ENCODE measurements at regions not wholly inside any gene's neighbourhood (a gene's known extent, or its start where the extent isn't known, plus 50 kb on each side); places are given as distances from the start of the nearest gene placed in this dataset.

DNA sequence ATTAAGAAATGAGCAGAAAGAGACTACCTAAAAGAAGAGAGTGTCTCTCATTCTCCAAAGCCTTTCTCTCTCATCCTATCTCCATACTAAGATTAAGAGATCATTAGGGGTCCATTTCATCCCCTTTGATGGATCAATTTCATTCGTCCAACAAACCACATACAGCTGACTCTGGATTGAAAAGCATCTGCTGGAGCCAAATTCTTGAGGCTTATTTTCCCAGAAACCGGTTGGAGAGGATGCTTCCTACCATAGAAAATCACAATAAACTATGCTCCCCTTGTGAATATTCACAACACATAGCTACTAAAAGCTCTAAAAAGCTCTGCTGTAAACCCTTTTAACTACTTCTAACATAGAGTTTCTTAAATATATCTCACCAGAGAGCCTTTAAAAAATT, 755.0 kb upstream of the ZNF608 start:
- Histone ChIP-seq H3K4me1 (ENCODE audit: control insufficient read depth, insufficient read depth, low read length) (no peaks in the 10 kb centered on the region), H3K27me3 (ENCODE audit: control insufficient read depth, insufficient read depth, low read length) (no peaks in the 10 kb centered on the region), H3K27ac (ENCODE audit: low read depth, low read length) (no peak overlapping the region), H3K4me3 (ENCODE audit: low read depth, low read length) (no peak overlapping the region), H3K9me3 (ENCODE audit: control insufficient read depth, insufficient read depth, low read length) (no peaks in the 10 kb centered on the region), H3K36me3 (ENCODE audit: control insufficient read depth, insufficient read depth, low read length) (no peaks in the 10 kb centered on the region)
- peak in 2 of 6 donors; percentile 30 to 56 for DNase-seq (ENCODE audit: low read depth in 4 of 6, low spot score in 6 of 6)
- 40% methylated on average over 2 of the region's 2 CpGs for WGBS (ENCODE audit: insufficient coverage)

DNA sequence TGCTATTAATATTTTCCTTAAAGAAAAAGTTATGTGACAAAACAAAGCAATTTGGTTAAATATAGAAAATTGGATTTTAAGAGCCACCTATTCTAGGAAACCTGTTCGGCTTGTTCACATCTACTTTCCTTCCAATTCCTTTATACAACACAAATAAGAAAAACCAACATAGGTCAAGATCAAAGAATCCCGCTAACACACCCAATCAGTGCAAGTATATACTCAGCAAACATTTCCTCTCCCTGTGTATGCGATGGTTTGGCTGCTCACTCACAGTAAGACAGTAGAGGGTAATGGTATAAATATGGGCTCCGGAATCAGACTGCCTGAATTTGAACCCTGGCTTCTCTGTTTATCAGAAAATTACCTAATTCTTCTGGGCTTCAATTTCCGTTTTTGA, 757.5 kb upstream of the ZNF608 start:
- Histone ChIP-seq H3K4me1 (ENCODE audit: control insufficient read depth, insufficient read depth, low read length) (no peaks in the 10 kb centered on the region), H3K4me3 (ENCODE audit: low read depth, low read length) (no peak overlapping the region), H3K36me3 (ENCODE audit: control insufficient read depth, insufficient read depth, low read length) (no peaks in the 10 kb centered on the region), H3K27ac (ENCODE audit: low read depth, low read length) (no peak overlapping the region), H3K27me3 (ENCODE audit: control insufficient read depth, insufficient read depth, low read length) (no peaks in the 10 kb centered on the region), H3K9me3 (ENCODE audit: control insufficient read depth, insufficient read depth, low read length) (peaks cover 1% of the 10 kb centered on the region)
- DNase-seq (ENCODE audit: low read depth in 4 of 6, low spot score in 6 of 6): no peak
- 100% methylated on average over 1 of the region's 5 CpGs for WGBS (ENCODE audit: insufficient coverage)

DNA sequence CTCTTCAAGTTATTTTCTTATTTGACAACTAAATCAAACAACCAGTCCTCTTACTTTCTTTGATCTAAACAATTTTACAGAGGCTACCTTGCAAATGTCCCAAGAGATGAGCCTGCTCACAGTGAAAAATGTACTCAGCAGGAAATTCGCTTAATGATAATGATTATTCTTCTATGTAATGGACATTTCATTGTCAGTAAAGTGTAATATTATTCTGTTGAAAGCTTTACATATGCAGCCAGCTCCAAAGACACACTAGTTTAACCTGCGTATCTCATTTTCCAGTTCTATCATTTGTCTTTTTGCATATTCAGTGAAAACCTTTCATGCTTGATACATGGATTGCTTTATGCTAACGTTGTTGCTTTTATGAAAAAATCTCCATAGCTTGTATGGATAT, 758.7 kb upstream of the ZNF608 start:
- H3K36me3 ChIP-seq (ENCODE audit: control insufficient read depth, insufficient read depth, low read length): no peaks in the 10 kb centered on the region
- DNase-seq (ENCODE audit: low read depth in 4 of 6, low spot score in 6 of 6): peak in 1 of 6 donors; percentile 65
- peaks cover 1% of the 10 kb centered on the region for H3K9me3 ChIP-seq (ENCODE audit: control insufficient read depth, insufficient read depth, low read length)
- no peaks in the 10 kb centered on the region for H3K27me3 ChIP-seq (ENCODE audit: control insufficient read depth, insufficient read depth, low read length)
- H3K27ac ChIP-seq (ENCODE audit: low read depth, low read length): no peak overlapping the region
- H3K4me1 ChIP-seq (ENCODE audit: control insufficient read depth, insufficient read depth, low read length): no peaks in the 10 kb centered on the region
- WGBS (ENCODE audit: insufficient coverage): no CpG with 5 or more reads among the region's 3 CpGs
- no peak overlapping the region for H3K4me3 ChIP-seq (ENCODE audit: low read depth, low read length)

DNA sequence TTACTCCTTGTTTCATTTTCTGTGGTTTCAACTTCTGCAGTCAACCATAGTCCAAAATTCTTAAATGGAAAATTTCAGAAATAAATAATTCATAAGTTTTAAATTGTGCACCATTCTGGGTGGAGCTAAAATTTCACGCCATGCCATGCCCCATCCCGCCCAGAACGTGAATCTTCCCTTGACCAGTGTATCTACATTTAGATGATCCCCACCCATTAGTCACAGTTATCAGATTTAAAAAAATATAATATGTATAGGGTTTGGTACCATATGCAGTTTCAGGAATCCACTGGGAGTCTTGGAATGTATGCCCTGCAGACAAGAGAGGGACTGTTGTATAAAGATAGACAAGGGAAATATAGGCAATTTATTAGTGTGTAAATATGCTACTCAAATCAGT, 759.7 kb upstream of the ZNF608 start:
- no peaks in the 10 kb centered on the region for H3K36me3 ChIP-seq (ENCODE audit: control insufficient read depth, insufficient read depth, low read length)
- H3K27me3 ChIP-seq (ENCODE audit: control insufficient read depth, insufficient read depth, low read length): no peaks in the 10 kb centered on the region
- no peak overlapping the region for H3K27ac ChIP-seq (ENCODE audit: low read depth, low read length)
- H3K9me3 ChIP-seq (ENCODE audit: control insufficient read depth, insufficient read depth, low read length): peaks cover 1% of the 10 kb centered on the region
- no peak for DNase-seq (ENCODE audit: low read depth in 4 of 6, low spot score in 6 of 6)
- no peak overlapping the region for H3K4me3 ChIP-seq (ENCODE audit: low read depth, low read length)
- no peaks in the 10 kb centered on the region for H3K4me1 ChIP-seq (ENCODE audit: control insufficient read depth, insufficient read depth, low read length)
- WGBS (ENCODE audit: insufficient coverage): no CpG with 5 or more reads among the region's 3 CpGs

DNA sequence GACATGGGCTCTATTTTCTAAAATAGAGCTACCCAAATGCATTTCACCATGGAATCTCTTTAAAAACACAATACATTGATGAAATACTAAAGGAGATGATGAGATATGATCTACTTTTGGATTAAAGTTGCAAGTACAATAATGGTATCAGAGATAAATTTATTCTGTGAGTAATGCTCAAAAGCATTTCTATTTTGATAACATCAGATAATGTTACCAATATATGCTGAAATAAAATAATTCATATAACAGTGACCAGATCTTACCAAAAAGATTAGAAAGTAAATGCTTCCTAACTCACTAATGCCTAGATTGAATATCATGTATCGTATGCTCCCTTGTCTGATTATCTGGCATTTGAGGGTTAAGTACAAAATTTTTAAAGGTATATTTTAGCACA, 761.8 kb upstream of the ZNF608 start:
- H3K9me3 ChIP-seq (ENCODE audit: control insufficient read depth, insufficient read depth, low read length): peaks cover 1% of the 10 kb centered on the region
- no peak overlapping the region for H3K4me3 ChIP-seq (ENCODE audit: low read depth, low read length)
- H3K4me1 ChIP-seq (ENCODE audit: control insufficient read depth, insufficient read depth, low read length): no peaks in the 10 kb centered on the region
- H3K36me3 ChIP-seq (ENCODE audit: control insufficient read depth, insufficient read depth, low read length): no peaks in the 10 kb centered on the region
- no peaks in the 10 kb centered on the region for H3K27me3 ChIP-seq (ENCODE audit: control insufficient read depth, insufficient read depth, low read length)
- no peak overlapping the region for H3K27ac ChIP-seq (ENCODE audit: low read depth, low read length)
- WGBS (ENCODE audit: insufficient coverage): no CpG with 5 or more reads among the region's 1 CpG
- DNase-seq (ENCODE audit: low read depth in 4 of 6, low spot score in 6 of 6): no peak

DNA sequence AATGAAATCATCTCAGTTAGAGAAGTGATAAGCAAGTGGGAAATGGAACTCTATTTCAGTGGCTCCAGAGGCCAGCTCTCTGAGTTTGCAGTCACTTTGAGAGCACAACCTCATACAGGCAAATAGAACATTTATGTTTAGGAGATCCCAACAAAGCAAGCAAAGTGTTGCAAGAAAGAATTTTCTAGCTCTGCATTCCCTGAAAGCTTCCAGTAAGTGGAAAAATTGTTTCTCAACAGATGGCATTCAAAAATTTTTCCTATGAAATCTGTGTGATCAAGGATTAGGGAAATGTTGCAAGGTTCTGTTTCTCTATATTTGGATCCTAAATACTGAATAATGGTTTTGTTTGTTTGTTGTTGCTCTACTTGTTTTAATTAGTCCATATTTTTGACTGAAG, 764.2 kb upstream of the ZNF608 start:
- Histone ChIP-seq H3K27me3 (ENCODE audit: control insufficient read depth, insufficient read depth, low read length) (no peaks in the 10 kb centered on the region), H3K27ac (ENCODE audit: low read depth, low read length) (no peak overlapping the region), H3K36me3 (ENCODE audit: control insufficient read depth, insufficient read depth, low read length) (no peaks in the 10 kb centered on the region), H3K4me1 (ENCODE audit: control insufficient read depth, insufficient read depth, low read length) (no peaks in the 10 kb centered on the region), H3K4me3 (ENCODE audit: low read depth, low read length) (no peak overlapping the region), H3K9me3 (ENCODE audit: control insufficient read depth, insufficient read depth, low read length) (peaks cover 1% of the 10 kb centered on the region)
- no peak for DNase-seq (ENCODE audit: low read depth in 4 of 6, low spot score in 6 of 6)

DNA sequence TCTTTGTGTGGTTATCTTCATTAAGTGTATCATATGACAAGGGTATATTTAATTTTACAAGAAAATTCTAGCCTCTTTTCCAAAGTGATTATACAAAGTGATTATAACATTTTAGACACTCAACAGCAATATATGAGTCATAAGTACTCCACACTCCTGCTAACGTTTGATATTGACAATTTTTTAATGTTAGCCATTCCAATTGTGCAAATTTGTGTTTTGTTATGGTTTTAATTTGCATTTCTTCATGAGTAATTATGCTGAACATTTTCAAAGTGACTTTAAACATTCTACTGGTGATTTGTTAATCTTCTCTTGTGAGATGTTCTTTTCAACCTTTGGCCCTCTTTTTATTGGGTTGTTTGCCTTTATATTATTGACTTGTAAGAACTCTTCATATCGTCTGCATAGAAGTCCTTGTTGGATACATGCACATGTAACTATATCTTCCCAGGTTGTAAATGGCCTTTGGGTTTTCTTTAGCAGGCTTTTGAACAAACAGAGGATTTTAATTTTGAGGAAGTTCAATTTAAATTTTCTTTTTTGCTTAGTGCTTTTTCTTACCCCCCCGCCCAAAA, 771.6 kb upstream of the ZNF608 start:
- Histone ChIP-seq H3K4me3 (ENCODE audit: low read depth, low read length) (no peak overlapping the region), H3K27me3 (ENCODE audit: control insufficient read depth, insufficient read depth, low read length) (no peaks in the 10 kb centered on the region), H3K27ac (ENCODE audit: low read depth, low read length) (no peak overlapping the region), H3K36me3 (ENCODE audit: control insufficient read depth, insufficient read depth, low read length) (no peaks in the 10 kb centered on the region), H3K4me1 (ENCODE audit: control insufficient read depth, insufficient read depth, low read length) (no peaks in the 10 kb centered on the region), H3K9me3 (ENCODE audit: control insufficient read depth, insufficient read depth, low read length) (no peaks in the 10 kb centered on the region)
- no peak for DNase-seq (ENCODE audit: low read depth in 4 of 6, low spot score in 6 of 6)
- WGBS (ENCODE audit: insufficient coverage): no CpG with 5 or more reads among the region's 3 CpGs

DNA sequence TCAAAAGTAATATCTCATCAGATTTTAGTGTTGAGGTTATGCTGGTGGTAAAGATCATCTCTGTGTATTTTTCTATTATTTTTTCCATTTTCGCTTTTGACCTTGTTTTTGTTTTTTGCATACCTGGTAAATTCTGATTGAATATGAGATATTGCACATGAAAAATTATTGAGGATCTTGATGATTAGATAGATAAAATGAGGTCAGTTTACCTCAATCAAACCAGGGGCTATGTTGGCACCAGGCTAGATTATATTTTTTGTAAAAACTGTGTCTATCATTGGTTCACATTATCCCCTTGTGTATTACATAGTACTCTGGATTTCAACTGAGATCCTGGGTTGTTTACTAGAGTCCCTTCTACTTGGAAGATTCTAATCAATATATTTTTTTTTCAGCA, 774.9 kb upstream of the ZNF608 start:
- Histone ChIP-seq H3K9me3 (ENCODE audit: control insufficient read depth, insufficient read depth, low read length) (no peaks in the 10 kb centered on the region), H3K4me1 (ENCODE audit: control insufficient read depth, insufficient read depth, low read length) (no peaks in the 10 kb centered on the region), H3K27ac (ENCODE audit: low read depth, low read length) (no peak overlapping the region), H3K4me3 (ENCODE audit: low read depth, low read length) (no peak overlapping the region), H3K27me3 (ENCODE audit: control insufficient read depth, insufficient read depth, low read length) (no peaks in the 10 kb centered on the region), H3K36me3 (ENCODE audit: control insufficient read depth, insufficient read depth, low read length) (no peaks in the 10 kb centered on the region)
- no peak for DNase-seq (ENCODE audit: low read depth in 4 of 6, low spot score in 6 of 6)
- WGBS (ENCODE audit: insufficient coverage): no CpG with 5 or more reads among the region's 1 CpG

DNA sequence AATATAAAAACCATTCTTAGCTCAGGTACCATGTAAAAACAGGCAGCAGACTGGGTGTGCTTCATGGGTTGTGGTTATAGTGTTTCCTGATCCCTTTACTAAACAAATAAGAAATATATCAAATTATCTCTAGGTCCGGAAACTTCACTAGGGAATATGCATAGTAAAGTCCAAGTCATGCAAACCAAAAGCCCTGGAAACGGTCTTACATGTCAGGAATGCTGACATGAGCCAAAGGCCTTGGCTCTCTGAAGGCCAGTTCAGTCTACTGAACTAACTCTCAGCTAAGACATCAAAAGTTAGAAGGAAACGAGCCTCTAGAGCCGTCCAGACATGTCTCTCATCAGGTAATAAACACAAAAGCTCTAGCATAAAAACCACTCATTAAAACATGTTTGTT, 778.9 kb upstream of the ZNF608 start:
- peak in 1 of 6 donors; percentile 16 for DNase-seq (ENCODE audit: low read depth in 4 of 6, low spot score in 6 of 6)
- WGBS (ENCODE audit: insufficient coverage): 86% methylated on average over 1 of the region's 4 CpGs
- H3K27me3 ChIP-seq (ENCODE audit: control insufficient read depth, insufficient read depth, low read length): no peaks in the 10 kb centered on the region

DNA sequence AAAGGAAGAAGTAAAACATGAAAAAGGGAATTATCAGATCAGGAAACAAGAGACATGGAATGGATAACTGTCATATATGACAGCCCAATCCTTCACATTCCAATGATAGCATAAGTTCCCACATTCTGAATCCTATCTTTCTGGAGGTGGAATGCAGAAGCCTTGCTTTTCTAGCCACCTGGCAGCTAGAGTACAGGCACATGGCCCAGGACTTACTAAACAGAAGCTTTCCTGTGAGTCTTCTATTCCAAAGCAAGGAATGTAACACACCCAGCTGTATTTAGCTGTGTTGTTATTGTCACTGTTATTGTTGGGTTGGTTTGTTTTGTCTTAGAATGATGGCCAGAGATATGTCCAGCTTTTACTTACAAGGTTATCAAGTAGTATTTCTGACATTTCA, 780.5 kb upstream of the ZNF608 start:
- Histone ChIP-seq H3K4me1 (ENCODE audit: control insufficient read depth, insufficient read depth, low read length) (no peaks in the 10 kb centered on the region), H3K27ac (ENCODE audit: low read depth, low read length) (no peak overlapping the region), H3K36me3 (ENCODE audit: control insufficient read depth, insufficient read depth, low read length) (no peaks in the 10 kb centered on the region), H3K27me3 (ENCODE audit: control insufficient read depth, insufficient read depth, low read length) (no peaks in the 10 kb centered on the region), H3K9me3 (ENCODE audit: control insufficient read depth, insufficient read depth, low read length) (no peaks in the 10 kb centered on the region), H3K4me3 (ENCODE audit: low read depth, low read length) (no peak overlapping the region)
- DNase-seq (ENCODE audit: low read depth in 4 of 6, low spot score in 6 of 6): peak in 1 of 6 donors; percentile 46

More for the DNA sequence above, 778.9 kb upstream of the ZNF608 start:
- H3K36me3 ChIP-seq (ENCODE audit: control insufficient read depth, insufficient read depth, low read length): no peaks in the 10 kb centered on the region
- H3K9me3 ChIP-seq (ENCODE audit: control insufficient read depth, insufficient read depth, low read length): no peaks in the 10 kb centered on the region
- H3K4me1 ChIP-seq (ENCODE audit: control insufficient read depth, insufficient read depth, low read length): no peaks in the 10 kb centered on the region
- H3K4me3 ChIP-seq (ENCODE audit: low read depth, low read length): no peak overlapping the region
- no peak overlapping the region for H3K27ac ChIP-seq (ENCODE audit: low read depth, low read length)
